SK-N-SH (cell line): ENCODE measurements at regions not wholly inside any gene's neighbourhood (a gene's known extent, or its start where the extent isn't known, plus 50 kb on each side); places are given as distances from the start of the nearest gene placed in this dataset.

Source experiments
- CTCF ChIA-PET: fragments of 300-600, 350-600 bp; formaldehyde crosslinking; extraction: SDS; loops from one replicate; lab custom pipeline; 2021; lab: Yijun Ruan, JAX
- POLR2A ChIA-PET: fragments of 350-600 bp; sonication (Branson Sonifier 250); formaldehyde crosslinking; extraction: SDS; loops from one replicate; lab custom pipeline; 2020; ENCODE audit warnings: antibody characterized with exemption, inconsistent platforms; lab: Yijun Ruan, JAX
- DNase-seq: peaks from one replicate; pipeline ENCODE4 v3.0.0; 2012
- H2AFZ ChIP-seq: fragments of 200-600 bp; sonication (generic); 2 replicates; pipeline ENCODE4 v1.8.1; 2016; ENCODE audit warnings: antibody characterized with exemption, mild to moderate bottlenecking, low read depth
- H3F3A ChIP-seq: fragments of 200-600 bp; sonication (generic); replicated peaks from 2 replicates; pipeline ENCODE3; 2016; ENCODE audit warnings: antibody characterized with exemption, mild to moderate bottlenecking; ENCODE audit not compliant: insufficient read depth
- H3K27ac ChIP-seq, 2 experiments: fragments of 200-500 bp in 1 of 2; fragments of 200-600 bp in 1 of 2; sonication (Bioruptor generic) in 1 of 2; sonication (generic), shearing (Covaris generic) in 1 of 2; 2 replicates each; pipeline versions ENCODE4 v1.5.1 to v1.6.1; 2014 to 2016; ENCODE audit warnings: low read depth in 2 of 2, inconsistent platforms in 1 of 2, low read length in 1 of 2, mild to moderate bottlenecking in 1 of 2, mixed read lengths in 1 of 2
- H3K27me3 ChIP-seq: fragments of 200-600 bp; sonication (generic), shearing (Covaris generic); 2 replicates; pipeline ENCODE4 v1.6.1; 2016; ENCODE audit warnings: mixed run types; ENCODE audit not compliant: insufficient read depth
- H3K36me3 ChIP-seq, 2 experiments: fragments of 200-500 bp in 1 of 2; fragments of 200-600 bp in 1 of 2; sonication (Bioruptor generic) in 1 of 2; sonication (generic) in 1 of 2; replicated peaks in 1 of 2; 2 replicates each; pipeline versions ENCODE3 to v1.5.1; 2014 to 2016; ENCODE audit warnings: low read length in 1 of 2, mild to moderate bottlenecking in 1 of 2; ENCODE audit not compliant: insufficient read depth in 2 of 2, control insufficient read depth in 1 of 2
- H3K4me1 ChIP-seq, 2 experiments: fragments of 200-500 bp in 1 of 2; fragments of 200-600 bp in 1 of 2; sonication (Bioruptor generic) in 1 of 2; sonication (generic), shearing (Covaris generic) in 1 of 2; 2 replicates each; pipeline versions ENCODE4 v1.5.1 to v1.6.1; 2014 to 2016; ENCODE audit warnings: low read depth in 1 of 2, low read length in 1 of 2, mixed run types in 1 of 2; ENCODE audit not compliant: insufficient read depth in 2 of 2, control insufficient read depth in 1 of 2
- H3K4me2 ChIP-seq: fragments of 200-600 bp; sonication (generic), shearing (Covaris generic); 2 replicates; pipeline ENCODE4 v1.6.1; 2017; ENCODE audit warnings: mixed run types
- H3K4me3 ChIP-seq, 2 experiments: fragments of 200-500 bp in 1 of 2; fragments of 200-600 bp in 1 of 2; sonication (Bioruptor generic) in 1 of 2; sonication (generic), shearing (Covaris generic) in 1 of 2; 2 replicates each; pipeline versions ENCODE4 v1.5.1 to v1.8.1; 2014 to 2016; ENCODE audit warnings: low read depth in 2 of 2, inconsistent platforms in 1 of 2, low read length in 1 of 2, mild to moderate bottlenecking in 1 of 2, mixed read lengths in 1 of 2, moderate library complexity in 1 of 2
- H3K79me2 ChIP-seq: fragments of 200-600 bp; sonication (generic); 2 replicates; pipeline ENCODE4 v1.8.1; 2017; ENCODE audit warnings: mild to moderate bottlenecking; ENCODE audit not compliant: insufficient read depth
- H3K9ac ChIP-seq: fragments of 200-600 bp; sonication (generic); 2 replicates; pipeline ENCODE4 v1.6.1; 2017; ENCODE audit warnings: mixed run types
- H3K9me2 ChIP-seq: fragments of 200-600 bp; sonication (generic); 2 replicates; pipeline ENCODE4 v1.6.1; 2017; ENCODE audit warnings: mixed run types
- H3K9me3 ChIP-seq: fragments of 200-600 bp; sonication (generic); 2 replicates; pipeline ENCODE4 v1.6.1; 2017; ENCODE audit warnings: mixed run types, mild to moderate bottlenecking, moderate library complexity
- H4K20me1 ChIP-seq: fragments of 200-600 bp; sonication (generic); 2 replicates; pipeline ENCODE4 v1.6.1; 2017; ENCODE audit warnings: mild to moderate bottlenecking, mixed run types; ENCODE audit not compliant: insufficient read depth
- EZH2phosphoT487 ChIP-seq: fragments of 200-600 bp; sonication (generic); IDR thresholded peaks from 2 replicates; pipeline ENCODE4 v1.6.1; 2017; ENCODE audit warnings: low read depth, mixed run types, mild to moderate bottlenecking, antibody characterized with exemption, moderate library complexity, borderline replicate concordance
- GABPA ChIP-seq: IDR thresholded peaks from 2 replicates; pipeline ENCODE4 v1.4.0; 2012; ENCODE audit warnings: low read depth, mild to moderate bottlenecking
- GATA2 ChIP-seq: sonication (generic); formaldehyde crosslinking; IDR thresholded peaks from 2 replicates; pipeline ENCODE4 v1.5.0; 2020; ENCODE audit warnings: mild to moderate bottlenecking, missing genetic modification reagents
- NFIC ChIP-seq: IDR thresholded peaks from 2 replicates; pipeline ENCODE4 v1.4.0; 2012; ENCODE audit warnings: borderline replicate concordance
- NRF1 ChIP-seq: IDR thresholded peaks from 2 replicates; pipeline ENCODE4 v1.6.1; 2012; ENCODE audit warnings: low read depth, mild to moderate bottlenecking, low read length
- POLR2AphosphoS5 ChIP-seq: IDR thresholded peaks from 2 replicates; pipeline ENCODE4 v1.6.1; 2012; ENCODE audit warnings: low read depth, low read length
- RAD21 ChIP-seq: IDR thresholded peaks from 2 replicates; pipeline ENCODE4 v1.6.1; 2012; ENCODE audit warnings: mild to moderate bottlenecking, low read length
- RCOR1 ChIP-seq: fragments of 150-350 bp; IDR thresholded peaks from 2 replicates; pipeline ENCODE4 v1.6.1; 2017; ENCODE audit warnings: antibody characterized with exemption, low read length
- RFX5 ChIP-seq: IDR thresholded peaks from 2 replicates; pipeline ENCODE4 v1.6.1; 2012; ENCODE audit warnings: mild to moderate bottlenecking, improper control_type of control experiment, low read length
- RXRA ChIP-seq: IDR thresholded peaks from 2 replicates; pipeline ENCODE4 v1.4.0; 2012; ENCODE audit warnings: low read depth, mild to moderate bottlenecking, borderline replicate concordance
- SIN3A ChIP-seq: IDR thresholded peaks from 2 replicates; pipeline ENCODE4 v1.6.1; 2012; ENCODE audit warnings: low read depth, mild to moderate bottlenecking, low read length, moderate library complexity, borderline replicate concordance
- SMC3 ChIP-seq: IDR thresholded peaks from 2 replicates; pipeline ENCODE4 v1.6.1; 2012; ENCODE audit warnings: low read depth, low read length, improper control_type of control experiment
- WGBS: methylation state at CpG from one replicate; pipeline ENCODE4 v1.1.6; 2017; ENCODE audit warnings: low lambda C conversion rate; 5-methylcytosine and 5-hydroxymethylcytosine counted together
- TF ChIP-seq, protein P1 (sequence below): IDR thresholded peaks from 2 replicates; pipeline ENCODE4 v1.4.0; 2012; ENCODE audit warnings: low read depth, borderline replicate concordance
- TF ChIP-seq, protein P2 (sequence below): fragments of 150-350 bp; IDR thresholded peaks from 2 replicates; pipeline ENCODE4 v1.6.1; 2017; ENCODE audit warnings: antibody characterized with exemption, low read length, low read depth, borderline replicate concordance
- TF ChIP-seq, protein P3 (sequence below): IDR thresholded peaks from 2 replicates; pipeline ENCODE4 v1.4.0; 2012; ENCODE audit warnings: low read depth
- TF ChIP-seq, protein P4 (sequence below): IDR thresholded peaks from 2 replicates; pipeline ENCODE4 v1.6.1; 2012; ENCODE audit warnings: mild to moderate bottlenecking, low read depth, low read length, moderate library complexity
- TF ChIP-seq, protein P5 (sequence below): fragments of 150-350 bp; IDR thresholded peaks from 2 replicates; pipeline ENCODE4 v1.6.1; 2016; ENCODE audit warnings: mild to moderate bottlenecking, low read depth, low read length

DNA sequence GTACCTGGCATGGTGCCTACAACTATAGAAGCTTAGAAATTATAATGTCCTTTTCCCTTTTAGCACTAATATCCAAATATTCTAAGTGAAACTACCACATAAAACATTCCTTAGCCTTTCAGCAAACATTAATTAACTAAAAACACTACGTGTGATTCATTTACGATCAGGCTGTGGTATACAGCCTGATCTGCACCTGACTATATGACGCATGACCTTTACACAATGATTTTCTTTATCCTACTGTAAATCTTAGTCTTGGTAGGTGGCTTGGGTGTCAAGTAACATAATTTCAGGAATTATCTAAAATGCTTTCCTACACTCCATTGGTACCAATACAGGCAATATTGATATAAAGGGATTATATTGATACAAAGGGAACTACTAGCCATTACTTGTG, 686.7 kb downstream of the DTWD2 start (continued):
- TF ChIP-seq, protein P1, sequence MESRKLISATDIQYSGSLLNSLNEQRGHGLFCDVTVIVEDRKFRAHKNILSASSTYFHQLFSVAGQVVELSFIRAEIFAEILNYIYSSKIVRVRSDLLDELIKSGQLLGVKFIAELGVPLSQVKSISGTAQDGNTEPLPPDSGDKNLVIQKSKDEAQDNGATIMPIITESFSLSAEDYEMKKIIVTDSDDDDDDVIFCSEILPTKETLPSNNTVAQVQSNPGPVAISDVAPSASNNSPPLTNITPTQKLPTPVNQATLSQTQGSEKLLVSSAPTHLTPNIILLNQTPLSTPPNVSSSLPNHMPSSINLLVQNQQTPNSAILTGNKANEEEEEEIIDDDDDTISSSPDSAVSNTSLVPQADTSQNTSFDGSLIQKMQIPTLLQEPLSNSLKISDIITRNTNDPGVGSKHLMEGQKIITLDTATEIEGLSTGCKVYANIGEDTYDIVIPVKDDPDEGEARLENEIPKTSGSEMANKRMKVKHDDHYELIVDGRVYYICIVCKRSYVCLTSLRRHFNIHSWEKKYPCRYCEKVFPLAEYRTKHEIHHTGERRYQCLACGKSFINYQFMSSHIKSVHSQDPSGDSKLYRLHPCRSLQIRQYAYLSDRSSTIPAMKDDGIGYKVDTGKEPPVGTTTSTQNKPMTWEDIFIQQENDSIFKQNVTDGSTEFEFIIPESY, result no peak
- TF ChIP-seq GABPA (no peak), POLR2AphosphoS5 (no peak), NRF1 (no peak), RFX5 (no peak)
- TF ChIP-seq, protein P2, sequence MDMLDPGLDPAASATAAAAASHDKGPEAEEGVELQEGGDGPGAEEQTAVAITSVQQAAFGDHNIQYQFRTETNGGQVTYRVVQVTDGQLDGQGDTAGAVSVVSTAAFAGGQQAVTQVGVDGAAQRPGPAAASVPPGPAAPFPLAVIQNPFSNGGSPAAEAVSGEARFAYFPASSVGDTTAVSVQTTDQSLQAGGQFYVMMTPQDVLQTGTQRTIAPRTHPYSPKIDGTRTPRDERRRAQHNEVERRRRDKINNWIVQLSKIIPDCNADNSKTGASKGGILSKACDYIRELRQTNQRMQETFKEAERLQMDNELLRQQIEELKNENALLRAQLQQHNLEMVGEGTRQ, result no peak
- TF ChIP-seq, protein P3, sequence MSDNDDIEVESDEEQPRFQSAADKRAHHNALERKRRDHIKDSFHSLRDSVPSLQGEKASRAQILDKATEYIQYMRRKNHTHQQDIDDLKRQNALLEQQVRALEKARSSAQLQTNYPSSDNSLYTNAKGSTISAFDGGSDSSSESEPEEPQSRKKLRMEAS, result no peak

DNA sequence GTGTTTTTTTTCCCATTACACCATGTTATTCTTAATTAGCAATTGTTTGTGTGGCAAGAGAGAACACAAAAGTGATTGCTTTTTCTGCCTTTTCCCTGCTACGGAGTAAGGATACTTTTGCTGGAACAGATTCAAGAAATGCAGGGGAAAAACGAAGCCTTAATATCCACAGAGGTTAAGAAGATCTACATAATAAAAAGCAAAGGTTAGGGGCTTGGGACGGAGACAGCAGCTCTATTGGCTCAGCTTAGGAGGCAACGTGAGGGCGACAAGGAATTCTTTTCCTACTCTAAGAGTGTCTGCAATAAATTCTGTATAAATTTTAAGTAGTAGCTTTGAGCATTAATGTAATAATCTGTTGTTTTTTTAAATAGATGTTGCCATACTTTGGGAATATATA, 693.3 kb downstream of the DTWD2 start:
- no peaks in the 10 kb centered on the region for H3F3A ChIP-seq
- H3K4me1 ChIP-seq, result no peaks in the 10 kb centered on the region
- H3K4me2 ChIP-seq, result no peak overlapping the region
- DNase-seq, result no peak
- 10% methylated on average over 5 of the region's 5 CpGs for whole genome bisulfite sequencing
- H3K27me3 ChIP-seq, result no peaks in the 10 kb centered on the region
- H3K9me3 ChIP-seq, result 0 out of 2 replicates have a peak, but pooled peaks cover 8% of the 10 kb centered on the region
- no peak overlapping the region for H2AFZ ChIP-seq
- CTCF ChIA-PET, result interaction anchor here (1.4 kb wide), 1 partner anchor 33 kb away, joined by 3 read pairs; no protein-coding TSS in a partner anchor
- POLR2A ChIA-PET, result no interaction called here
- H3K79me2 ChIP-seq, result no peaks in the 10 kb centered on the region
- no peak overlapping the region for H3K27ac ChIP-seq
- no peak overlapping the region for H3K4me3 ChIP-seq
- no peak for TF ChIP-seq SMC3
- TF ChIP-seq RFX5, result no peak
- TF ChIP-seq EZH2phosphoT487, result no peak
- H4K20me1 ChIP-seq, result no peaks in the 10 kb centered on the region
- H3K36me3 ChIP-seq, result no peaks in the 10 kb centered on the region
- H3K9ac ChIP-seq, result no peak overlapping the region
- H3K9me2 ChIP-seq, result no peaks in the 10 kb centered on the region

DNA sequence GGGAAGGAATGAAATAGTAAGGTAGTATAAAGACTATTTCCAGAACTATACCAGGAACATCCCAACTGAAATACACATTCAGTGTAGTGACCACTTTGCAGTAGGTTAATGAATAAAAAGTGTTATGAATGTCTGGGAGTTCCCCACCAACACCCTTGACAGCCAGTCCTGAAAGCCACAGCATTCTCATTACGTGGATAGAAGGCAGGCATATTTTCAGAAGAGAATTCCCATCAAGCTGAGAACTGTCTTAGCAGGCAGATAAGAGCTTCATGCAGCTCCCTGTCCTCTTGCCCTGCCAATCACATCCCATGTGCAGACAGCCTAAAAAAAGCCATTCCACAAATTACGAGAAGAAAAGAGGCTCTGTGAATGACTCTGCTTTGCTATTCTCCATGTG, 695.0 kb downstream of the DTWD2 start:
- Histone ChIP-seq H3K27ac (no peak overlapping the region), H3K27me3 (no peaks in the 10 kb centered on the region), H3K36me3 (no peaks in the 10 kb centered on the region), H2AFZ (no peak overlapping the region), H3K9me3 (0 out of 2 replicates have a peak, but pooled peaks cover 7% of the 10 kb centered on the region), H3K4me3 (0 out of 4 replicates have a peak overlapping the region, but pooled peaks of 1 of the 2 experiments have one; percentile 10), H3F3A (no peaks in the 10 kb centered on the region), H3K79me2 (no peaks in the 10 kb centered on the region), H3K4me1 (no peaks in the 10 kb centered on the region), H3K4me2 (no peak overlapping the region), H4K20me1 (no peaks in the 10 kb centered on the region), H3K9me2 (no peaks in the 10 kb centered on the region), H3K9ac (no peak overlapping the region)
- DNase-seq, result no peak
- ChIA-PET POLR2A (no interaction called here), CTCF (no interaction called here)
- WGBS, result 8% methylated on average over 2 of the region's 2 CpGs
- TF ChIP-seq, protein P4, sequence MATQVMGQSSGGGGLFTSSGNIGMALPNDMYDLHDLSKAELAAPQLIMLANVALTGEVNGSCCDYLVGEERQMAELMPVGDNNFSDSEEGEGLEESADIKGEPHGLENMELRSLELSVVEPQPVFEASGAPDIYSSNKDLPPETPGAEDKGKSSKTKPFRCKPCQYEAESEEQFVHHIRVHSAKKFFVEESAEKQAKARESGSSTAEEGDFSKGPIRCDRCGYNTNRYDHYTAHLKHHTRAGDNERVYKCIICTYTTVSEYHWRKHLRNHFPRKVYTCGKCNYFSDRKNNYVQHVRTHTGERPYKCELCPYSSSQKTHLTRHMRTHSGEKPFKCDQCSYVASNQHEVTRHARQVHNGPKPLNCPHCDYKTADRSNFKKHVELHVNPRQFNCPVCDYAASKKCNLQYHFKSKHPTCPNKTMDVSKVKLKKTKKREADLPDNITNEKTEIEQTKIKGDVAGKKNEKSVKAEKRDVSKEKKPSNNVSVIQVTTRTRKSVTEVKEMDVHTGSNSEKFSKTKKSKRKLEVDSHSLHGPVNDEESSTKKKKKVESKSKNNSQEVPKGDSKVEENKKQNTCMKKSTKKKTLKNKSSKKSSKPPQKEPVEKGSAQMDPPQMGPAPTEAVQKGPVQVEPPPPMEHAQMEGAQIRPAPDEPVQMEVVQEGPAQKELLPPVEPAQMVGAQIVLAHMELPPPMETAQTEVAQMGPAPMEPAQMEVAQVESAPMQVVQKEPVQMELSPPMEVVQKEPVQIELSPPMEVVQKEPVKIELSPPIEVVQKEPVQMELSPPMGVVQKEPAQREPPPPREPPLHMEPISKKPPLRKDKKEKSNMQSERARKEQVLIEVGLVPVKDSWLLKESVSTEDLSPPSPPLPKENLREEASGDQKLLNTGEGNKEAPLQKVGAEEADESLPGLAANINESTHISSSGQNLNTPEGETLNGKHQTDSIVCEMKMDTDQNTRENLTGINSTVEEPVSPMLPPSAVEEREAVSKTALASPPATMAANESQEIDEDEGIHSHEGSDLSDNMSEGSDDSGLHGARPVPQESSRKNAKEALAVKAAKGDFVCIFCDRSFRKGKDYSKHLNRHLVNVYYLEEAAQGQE, result no peak
- TF ChIP-seq GATA2 (no peak), NFIC (no peak), SIN3A (no peak), RFX5 (no peak), NRF1 (no peak), POLR2AphosphoS5 (no peak), RAD21 (no peak), GABPA (no peak), RXRA (no peak), RCOR1 (no peak)
- TF ChIP-seq, protein P5, sequence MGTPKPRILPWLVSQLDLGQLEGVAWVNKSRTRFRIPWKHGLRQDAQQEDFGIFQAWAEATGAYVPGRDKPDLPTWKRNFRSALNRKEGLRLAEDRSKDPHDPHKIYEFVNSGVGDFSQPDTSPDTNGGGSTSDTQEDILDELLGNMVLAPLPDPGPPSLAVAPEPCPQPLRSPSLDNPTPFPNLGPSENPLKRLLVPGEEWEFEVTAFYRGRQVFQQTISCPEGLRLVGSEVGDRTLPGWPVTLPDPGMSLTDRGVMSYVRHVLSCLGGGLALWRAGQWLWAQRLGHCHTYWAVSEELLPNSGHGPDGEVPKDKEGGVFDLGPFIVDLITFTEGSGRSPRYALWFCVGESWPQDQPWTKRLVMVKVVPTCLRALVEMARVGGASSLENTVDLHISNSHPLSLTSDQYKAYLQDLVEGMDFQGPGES, result no peak
